ENCODE measurements at regions not wholly inside any gene's neighbourhood (a gene's known extent, or its start where the extent isn't known, plus 50 kb on each side); places are given as distances from the start of the nearest gene placed in this dataset.

DNA sequence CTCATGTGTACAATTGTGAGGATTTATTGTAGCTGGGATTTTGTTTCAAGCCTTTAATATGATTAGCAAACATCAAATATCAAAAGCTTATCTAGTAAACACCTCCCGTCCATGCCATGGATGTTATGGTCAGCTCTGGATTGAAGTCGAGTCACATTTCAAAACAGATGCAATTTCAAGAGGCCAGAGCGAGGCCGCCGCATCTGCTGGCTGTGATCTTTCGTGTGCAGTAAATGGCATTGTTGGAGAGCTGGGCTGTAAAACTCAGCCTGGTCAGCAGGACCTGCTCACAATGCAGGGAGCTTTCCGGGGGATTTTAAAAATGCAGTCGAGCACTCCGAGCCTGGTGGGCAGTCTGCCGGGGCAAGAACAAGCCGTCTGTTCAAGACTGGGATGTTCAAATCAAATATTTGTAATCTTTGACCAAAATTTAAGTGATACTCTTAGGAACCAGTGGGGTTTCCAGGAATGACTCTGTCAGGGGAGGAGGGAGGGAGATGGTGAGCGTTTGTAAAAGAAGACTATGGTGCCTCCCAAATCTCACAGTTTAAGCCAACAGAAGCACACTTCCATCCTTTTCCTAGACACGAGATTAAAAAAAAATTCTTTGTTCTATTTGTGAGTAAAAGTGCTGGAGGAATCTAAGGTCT is 97.6 kb downstream of the MYCN start:
- TF ChIP-seq ZNF384 (IDR thresholded peaks at IDR 0.05) (no peak), TARDBP (IDR thresholded peaks at IDR 0.05) (no peak), BHLHE40 (IDR thresholded peaks at IDR 0.05; ENCODE audit: borderline replicate concordance) (no peak), SP1 (IDR thresholded peaks at IDR 0.05) (no peak), HDGF (IDR thresholded peaks at IDR 0.05; ENCODE audit: borderline replicate concordance) (no peak), CTBP1 (IDR thresholded peaks at IDR 0.05; ENCODE audit: borderline replicate concordance) (no peak), FOXA1 (IDR thresholded peaks at IDR 0.05) (no peak), ARNT (IDR thresholded peaks at IDR 0.05) (no peak), FOXK2 (IDR thresholded peaks at IDR 0.05) (no peak)
